Osteoblast (primary cell): ENCODE measurements at regions not wholly inside any gene's neighbourhood (a gene's known extent, or its start where the extent isn't known, plus 50 kb on each side); places are given as distances from the start of the nearest gene placed in this dataset.

Source experiments
- DNase-seq: peaks from one replicate; pipeline ENCODE4 v3.0.0; 2011; ENCODE audit warnings: low spot score, mixed read lengths; ENCODE audit not compliant: insufficient read length; ENCODE audit errors: missing footprints
- H2AFZ ChIP-seq: 2 replicates; pipeline ENCODE4 v1.6.0; 2011; ENCODE audit warnings: mild to moderate bottlenecking, low read length
- H3K27ac ChIP-seq: 2 replicates; pipeline ENCODE4 v1.5.1; 2011; ENCODE audit warnings: mild to moderate bottlenecking, low read depth, low read length, moderate library complexity
- H3K27me3 ChIP-seq: 2 replicates; pipeline ENCODE4 v1.6.0; 2012; ENCODE audit warnings: mild to moderate bottlenecking, control low read depth, inconsistent platforms, low read length, moderate library complexity; ENCODE audit not compliant: insufficient read depth
- H3K36me3 ChIP-seq: 2 replicates; pipeline ENCODE4 v1.5.1; 2011; ENCODE audit warnings: mild to moderate bottlenecking, low read length, control low read depth, moderate library complexity; ENCODE audit not compliant: insufficient read depth
- H3K4me1 ChIP-seq: 2 replicates; pipeline ENCODE4 v1.5.1; 2011; ENCODE audit warnings: mild to moderate bottlenecking, low read length, control low read depth, moderate library complexity; ENCODE audit not compliant: insufficient read depth
- H3K4me2 ChIP-seq: 2 replicates; pipeline ENCODE4 v1.6.0; 2011; ENCODE audit warnings: mild to moderate bottlenecking, low read length; ENCODE audit not compliant: insufficient read depth
- H3K4me3 ChIP-seq: fragments of 200-600 bp; sonication (generic); 3 replicates; pipeline ENCODE4 v1.5.1; 2012; ENCODE audit warnings: mild to moderate bottlenecking, low read length, inconsistent platforms; ENCODE audit not compliant: insufficient read depth
- H3K79me2 ChIP-seq: 2 replicates; pipeline ENCODE4 v1.6.0; 2012; ENCODE audit warnings: mild to moderate bottlenecking, low read length, control low read depth, inconsistent platforms; ENCODE audit not compliant: insufficient read depth
- H3K9me3 ChIP-seq: 2 replicates; pipeline ENCODE4 v1.5.1; 2011; ENCODE audit warnings: low read depth, low read length, control low read depth
- H4K20me1 ChIP-seq: 2 replicates; pipeline ENCODE4 v1.6.0; 2012; ENCODE audit warnings: mild to moderate bottlenecking, low read length, control low read depth; ENCODE audit not compliant: insufficient read depth
- TF ChIP-seq, protein P1 (sequence below): IDR thresholded peaks from 2 replicates; pipeline ENCODE4 v1.5.1; 2011; ENCODE audit warnings: mild to moderate bottlenecking, low read depth, low read length, moderate library complexity; ENCODE audit errors: extremely low read depth

DNA sequence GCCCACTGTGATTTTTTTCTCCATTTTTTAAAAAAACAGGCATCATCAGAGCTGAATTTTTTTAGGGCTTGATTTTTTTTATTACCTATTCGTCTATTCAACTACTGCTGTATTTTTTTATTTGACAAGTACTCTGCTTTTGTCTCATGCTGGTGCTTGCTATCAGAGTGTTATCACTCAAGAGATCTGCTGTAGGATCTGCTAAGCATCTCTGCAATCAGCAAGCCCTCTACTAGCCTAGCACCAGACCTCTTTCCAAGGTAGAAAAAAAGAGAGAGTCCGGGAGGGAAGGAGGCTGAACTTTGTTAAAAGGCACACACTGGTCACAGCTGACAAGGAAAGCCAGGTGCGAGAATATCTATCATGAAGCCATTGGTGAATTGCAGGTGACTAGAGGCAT lies 413.8 kb upstream of the CCNH start:
- no peak for DNase-seq
- no peaks in the 10 kb centered on the region for H3K36me3 ChIP-seq
- no peak overlapping the region for H3K4me3 ChIP-seq
- H3K9me3 ChIP-seq: peaks cover 2% of the 10 kb centered on the region
- no peaks in the 10 kb centered on the region for H3K27me3 ChIP-seq
- no peak overlapping the region for H3K27ac ChIP-seq
- TF ChIP-seq, protein P1, sequence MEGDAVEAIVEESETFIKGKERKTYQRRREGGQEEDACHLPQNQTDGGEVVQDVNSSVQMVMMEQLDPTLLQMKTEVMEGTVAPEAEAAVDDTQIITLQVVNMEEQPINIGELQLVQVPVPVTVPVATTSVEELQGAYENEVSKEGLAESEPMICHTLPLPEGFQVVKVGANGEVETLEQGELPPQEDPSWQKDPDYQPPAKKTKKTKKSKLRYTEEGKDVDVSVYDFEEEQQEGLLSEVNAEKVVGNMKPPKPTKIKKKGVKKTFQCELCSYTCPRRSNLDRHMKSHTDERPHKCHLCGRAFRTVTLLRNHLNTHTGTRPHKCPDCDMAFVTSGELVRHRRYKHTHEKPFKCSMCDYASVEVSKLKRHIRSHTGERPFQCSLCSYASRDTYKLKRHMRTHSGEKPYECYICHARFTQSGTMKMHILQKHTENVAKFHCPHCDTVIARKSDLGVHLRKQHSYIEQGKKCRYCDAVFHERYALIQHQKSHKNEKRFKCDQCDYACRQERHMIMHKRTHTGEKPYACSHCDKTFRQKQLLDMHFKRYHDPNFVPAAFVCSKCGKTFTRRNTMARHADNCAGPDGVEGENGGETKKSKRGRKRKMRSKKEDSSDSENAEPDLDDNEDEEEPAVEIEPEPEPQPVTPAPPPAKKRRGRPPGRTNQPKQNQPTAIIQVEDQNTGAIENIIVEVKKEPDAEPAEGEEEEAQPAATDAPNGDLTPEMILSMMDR: no peak
- no peaks in the 10 kb centered on the region for H3K4me1 ChIP-seq
- H3K4me2 ChIP-seq: no peak overlapping the region
- no peak overlapping the region for H2AFZ ChIP-seq
- H4K20me1 ChIP-seq: no peaks in the 10 kb centered on the region
- H3K79me2 ChIP-seq: no peaks in the 10 kb centered on the region

DNA sequence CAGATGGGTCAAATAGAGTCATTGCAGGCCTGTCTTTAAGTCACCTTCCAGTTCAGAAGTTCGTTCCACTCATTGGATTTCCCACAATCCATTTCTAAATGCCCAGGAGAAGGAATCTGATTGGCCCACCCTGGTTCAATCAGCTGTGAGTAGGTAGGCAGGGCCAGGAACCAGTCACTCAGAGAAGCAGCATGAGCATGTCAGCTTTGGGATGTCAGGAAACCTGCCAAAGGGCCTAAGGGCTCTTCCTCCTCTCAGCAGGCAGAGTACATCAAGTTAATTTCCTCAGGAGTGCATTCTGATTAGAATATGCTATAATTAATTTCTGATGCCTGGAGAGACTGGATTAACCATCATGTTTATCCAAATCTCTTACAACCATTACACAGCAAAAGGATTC lies 412.9 kb upstream of the CCNH start:
- Histone ChIP-seq H3K27me3 (no peaks in the 10 kb centered on the region), H3K27ac (no peak overlapping the region), H3K79me2 (no peaks in the 10 kb centered on the region), H2AFZ (no peak overlapping the region), H3K9me3 (peaks cover 2% of the 10 kb centered on the region), H3K4me1 (no peaks in the 10 kb centered on the region), H3K4me3 (no peak overlapping the region), H4K20me1 (no peaks in the 10 kb centered on the region), H3K4me2 (no peak overlapping the region), H3K36me3 (no peaks in the 10 kb centered on the region)
- TF ChIP-seq, protein P1: no peak
- no peak for DNase-seq

DNA sequence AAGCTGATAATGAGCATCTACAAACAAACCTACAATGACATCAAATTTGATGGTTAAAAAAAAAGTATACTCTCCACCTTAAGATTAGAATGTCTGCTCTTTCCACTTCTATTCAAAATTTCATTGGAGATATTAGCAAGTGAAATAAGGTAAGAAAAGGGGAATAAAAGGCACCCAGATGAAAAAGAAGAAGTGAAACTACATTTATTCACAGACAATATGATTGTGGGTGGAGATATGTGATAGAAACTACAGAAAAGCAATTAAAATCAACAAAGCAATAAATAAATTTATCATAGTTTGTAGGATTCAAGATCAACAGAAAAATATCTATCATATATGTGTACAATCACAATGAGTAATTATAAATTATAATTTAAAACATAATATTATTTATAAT lies 395.1 kb upstream of the CCNH start:
- H3K4me3 ChIP-seq: no peak overlapping the region
- no peak overlapping the region for H2AFZ ChIP-seq
- no peaks in the 10 kb centered on the region for H3K4me1 ChIP-seq
- H3K36me3 ChIP-seq: no peaks in the 10 kb centered on the region
- no peaks in the 10 kb centered on the region for H3K27me3 ChIP-seq
- no peaks in the 10 kb centered on the region for H3K79me2 ChIP-seq
- no peaks in the 10 kb centered on the region for H4K20me1 ChIP-seq
- no peak overlapping the region for H3K27ac ChIP-seq
- no peak for DNase-seq
- no peaks in the 10 kb centered on the region for H3K9me3 ChIP-seq
- no peak overlapping the region for H3K4me2 ChIP-seq
- TF ChIP-seq, protein P1: no peak

DNA sequence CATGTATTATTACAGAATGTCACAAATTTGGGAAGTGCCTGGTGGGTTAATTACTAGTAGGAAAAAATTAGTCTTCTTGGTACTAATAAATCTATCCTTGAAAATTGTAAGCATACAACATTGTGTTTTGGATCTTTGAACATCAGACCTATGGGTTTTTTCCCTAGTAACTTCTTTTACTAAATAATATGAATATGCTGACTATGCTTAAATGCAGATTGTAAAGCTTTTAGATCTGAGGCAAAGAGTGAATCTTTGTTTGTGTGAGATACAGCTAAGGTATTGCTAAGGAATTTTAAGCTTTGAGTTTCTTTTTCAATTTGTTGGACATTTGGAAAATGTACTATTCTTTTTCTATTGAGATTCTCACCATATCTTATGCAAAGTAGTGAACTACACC lies 390.6 kb upstream of the CCNH start:
- H3K4me3 ChIP-seq: no peak overlapping the region
- no peak overlapping the region for H2AFZ ChIP-seq
- no peaks in the 10 kb centered on the region for H3K79me2 ChIP-seq
- no peak overlapping the region for H3K4me2 ChIP-seq
- no peaks in the 10 kb centered on the region for H3K36me3 ChIP-seq
- no peak overlapping the region for H3K27ac ChIP-seq
- H4K20me1 ChIP-seq: no peaks in the 10 kb centered on the region
- no peaks in the 10 kb centered on the region for H3K9me3 ChIP-seq
- TF ChIP-seq, protein P1: no peak
- no peak for DNase-seq
- no peaks in the 10 kb centered on the region for H3K27me3 ChIP-seq
- H3K4me1 ChIP-seq: no peaks in the 10 kb centered on the region
